CMK (cell line): ENCODE measurements at regions not wholly inside any gene's neighbourhood (a gene's known extent, or its start where the extent isn't known, plus 50 kb on each side); places are given as distances from the start of the nearest gene placed in this dataset.

ENCODE experiments used
- DNase-seq: peaks from one replicate; pipeline ENCODE4 v3.0.0-alpha.2; 2010; ENCODE audit warnings: low read depth

- DNase-seq, result no peak
These were observed 110.0 kb upstream of the CDIN1 start for GRCh38 chr15:36469311-36469966.

- DNase-seq, result no peak
These were observed 106.8 kb upstream of the CDIN1 start for GRCh38 chr15:36472672-36473071.

- no peak for DNase-seq
These were observed 100.9 kb upstream of the CDIN1 start for GRCh38 chr15:36478561-36478960.

DNA sequence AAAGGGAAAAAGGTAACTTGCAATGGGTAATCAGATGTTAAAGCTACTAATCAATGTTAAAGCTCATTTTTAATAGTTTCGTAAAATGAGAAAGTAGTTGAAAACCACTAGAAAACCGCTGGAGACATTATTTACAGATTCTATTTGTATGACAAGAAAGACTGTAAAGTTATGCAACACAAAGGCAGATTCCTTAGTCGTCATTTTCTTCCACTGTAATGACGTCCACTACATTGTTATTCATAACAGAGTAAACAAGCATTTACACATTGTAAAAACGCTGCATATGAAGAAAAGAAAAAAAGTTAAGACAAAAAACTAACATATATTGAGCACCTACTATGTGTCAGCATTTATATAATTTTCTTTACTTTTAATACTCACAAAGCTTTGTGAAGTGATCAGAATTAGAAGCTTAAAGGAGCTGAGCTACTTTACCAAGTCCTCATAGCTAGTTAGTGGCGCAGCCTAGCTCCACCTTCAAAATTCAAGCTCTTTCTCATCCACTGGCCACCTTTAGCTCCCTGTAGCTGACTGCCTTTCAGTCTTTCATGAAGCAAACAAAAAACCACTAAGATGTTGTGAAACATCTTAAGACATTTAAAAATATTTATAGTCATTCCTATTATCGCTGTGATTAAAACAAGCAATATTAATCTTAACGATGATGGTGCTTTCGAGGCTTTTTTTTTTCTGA is 100.1 kb upstream of the CDIN1 start:
- no peak for DNase-seq

GRCh38 chr15:36481156-36481555 is 98.3 kb upstream of the CDIN1 start:
- no peak for DNase-seq

- DNase-seq, result no peak
These were observed 96.0 kb upstream of the CDIN1 start for GRCh38 chr15:36483409-36483808.

GRCh38 chr15:36484038-36484778 is 95.2 kb upstream of the CDIN1 start:
- DNase-seq, result no peak

DNA sequence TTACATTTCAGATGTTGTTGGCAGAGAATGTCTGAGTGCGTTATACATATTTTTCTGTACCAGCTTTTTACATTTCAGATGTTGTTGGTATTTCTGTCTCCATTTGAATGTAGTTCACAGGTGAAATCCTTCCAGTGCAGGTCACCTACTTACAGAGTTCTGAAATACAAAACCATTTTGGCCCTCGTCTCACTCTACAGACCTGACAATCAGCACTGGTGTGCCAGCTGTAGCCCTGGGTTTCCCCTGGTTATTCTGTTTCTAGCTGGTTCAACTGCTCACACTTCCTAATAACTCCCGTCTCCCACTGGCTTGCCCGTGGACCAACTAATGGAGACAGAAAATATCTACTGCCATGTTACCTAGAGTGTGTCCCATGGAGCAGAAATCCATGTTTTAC is 87.5 kb upstream of the CDIN1 start:
- no peak for DNase-seq

GRCh38 chr15:36495456-36495991 is 83.9 kb upstream of the CDIN1 start:
- DNase-seq, result no peak

DNA sequence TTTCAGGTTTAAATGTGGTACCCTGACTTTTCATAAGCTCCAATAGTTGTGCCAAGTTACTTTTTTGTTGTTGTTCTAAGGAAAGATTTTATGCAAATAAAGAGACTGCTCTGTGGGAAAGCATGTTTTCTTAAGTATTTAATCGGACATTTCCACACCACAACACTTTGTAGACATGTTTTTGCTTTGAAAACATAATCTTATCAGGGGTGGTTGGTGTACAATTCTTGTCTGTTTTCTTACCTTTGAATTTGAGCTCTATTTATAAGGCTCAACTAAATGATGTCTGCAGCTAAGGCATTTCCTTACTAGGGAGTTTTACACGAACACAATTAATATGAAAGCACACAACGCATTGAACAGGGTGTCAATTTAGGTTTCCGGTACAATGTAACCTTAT is 81.5 kb upstream of the CDIN1 start:
- no peak for DNase-seq

DNA sequence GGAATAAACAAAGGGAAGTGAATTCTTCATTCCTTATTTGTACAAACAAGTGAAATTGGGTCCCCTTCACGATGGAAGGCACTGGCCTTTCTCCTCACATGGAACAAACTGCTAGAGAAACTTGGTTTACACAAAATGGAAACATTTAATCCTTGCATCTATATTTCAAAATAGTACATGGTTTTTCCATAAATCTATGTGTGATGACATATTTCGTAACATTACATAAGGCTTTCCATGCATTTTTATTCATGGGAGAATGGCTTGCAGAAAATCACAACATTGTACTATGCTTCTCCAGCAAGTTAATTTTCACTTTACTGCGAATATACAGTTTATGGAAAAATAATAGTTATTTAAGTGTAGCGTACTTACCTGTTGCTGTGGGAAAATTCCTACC is 81.0 kb upstream of the CDIN1 start:
- no peak for DNase-seq

GRCh38 chr15:36498916-36499315 is 80.5 kb upstream of the CDIN1 start:
- DNase-seq, result no peak

- no peak for DNase-seq
These were observed 79.7 kb upstream of the CDIN1 start for GRCh38 chr15:36499412-36500389.

GRCh38 chr15:36501063-36501678 is 78.3 kb upstream of the CDIN1 start:
- no peak for DNase-seq

DNA sequence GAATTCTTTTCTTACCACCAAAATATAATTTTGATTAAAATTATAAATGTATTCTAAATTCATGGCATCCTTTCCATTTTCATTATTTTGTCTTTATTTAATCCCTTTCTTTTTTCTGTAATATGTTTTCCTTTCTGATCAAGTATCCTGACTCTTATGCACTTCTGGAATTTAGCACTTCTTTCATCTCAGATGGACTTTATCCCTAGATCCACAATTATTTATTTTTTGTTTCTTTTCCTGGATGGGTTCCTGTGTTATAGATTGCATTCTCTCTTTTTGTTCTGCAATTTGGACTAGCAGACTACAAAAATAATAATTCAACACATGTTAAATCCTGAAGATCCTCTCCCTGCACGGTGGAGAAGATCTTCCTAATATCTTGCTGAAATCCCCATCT is 76.9 kb upstream of the CDIN1 start:
- no peak for DNase-seq

GRCh38 chr15:36506733-36507356 is 72.6 kb upstream of the CDIN1 start:
- DNase-seq, result no peak

DNA sequence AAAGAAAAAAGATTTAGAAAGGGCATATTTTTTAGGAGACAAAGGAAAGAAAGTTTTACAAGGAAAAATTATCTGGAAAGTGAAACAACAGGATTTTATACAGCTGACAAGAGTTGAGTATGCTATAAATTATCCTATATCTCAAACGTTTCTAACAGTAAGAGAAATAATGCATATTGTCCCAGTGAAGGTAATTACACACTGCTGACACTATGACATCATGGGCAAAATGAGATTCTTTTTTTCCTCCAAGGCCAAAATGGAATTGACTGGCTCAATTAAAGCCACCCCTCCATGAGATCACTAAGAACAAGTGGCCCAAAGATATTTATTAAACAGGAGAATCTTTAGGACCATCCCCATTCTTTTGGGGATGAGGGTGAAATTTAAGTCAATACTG is 72.0 kb upstream of the CDIN1 start:
- no peak for DNase-seq

GRCh38 chr15:36511594-36511993 is 67.8 kb upstream of the CDIN1 start:
- DNase-seq, result no peak

- DNase-seq, result no peak
These were observed 61.7 kb upstream of the CDIN1 start for GRCh38 chr15:36517758-36518157.

DNA sequence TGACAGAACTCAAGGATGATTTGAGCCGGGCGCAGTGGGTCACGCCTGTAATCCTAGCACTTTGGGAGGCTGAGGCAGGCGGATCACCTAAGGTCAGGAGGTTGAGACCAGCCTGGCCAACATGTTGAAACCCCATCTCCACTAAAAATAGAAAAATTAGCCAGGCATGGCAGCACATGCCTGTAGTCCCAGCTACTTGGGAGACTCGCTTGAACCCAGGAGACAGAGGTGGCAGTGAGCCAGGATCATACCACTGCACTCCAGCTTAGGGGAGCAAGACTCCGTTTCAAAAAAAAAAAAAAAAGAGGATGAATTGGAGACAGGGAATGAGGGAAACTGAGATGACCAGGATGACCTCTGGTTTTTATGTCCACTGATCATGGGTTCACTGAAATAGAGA is 60.4 kb upstream of the CDIN1 start:
- DNase-seq, result no peak

GRCh38 chr15:36525430-36525829 is 54.0 kb upstream of the CDIN1 start:
- DNase-seq, result no peak
